ENCODE measurements at regions not wholly inside any gene's neighbourhood (a gene's known extent, or its start where the extent isn't known, plus 50 kb on each side); places are given as distances from the start of the nearest gene placed in this dataset.

DNA sequence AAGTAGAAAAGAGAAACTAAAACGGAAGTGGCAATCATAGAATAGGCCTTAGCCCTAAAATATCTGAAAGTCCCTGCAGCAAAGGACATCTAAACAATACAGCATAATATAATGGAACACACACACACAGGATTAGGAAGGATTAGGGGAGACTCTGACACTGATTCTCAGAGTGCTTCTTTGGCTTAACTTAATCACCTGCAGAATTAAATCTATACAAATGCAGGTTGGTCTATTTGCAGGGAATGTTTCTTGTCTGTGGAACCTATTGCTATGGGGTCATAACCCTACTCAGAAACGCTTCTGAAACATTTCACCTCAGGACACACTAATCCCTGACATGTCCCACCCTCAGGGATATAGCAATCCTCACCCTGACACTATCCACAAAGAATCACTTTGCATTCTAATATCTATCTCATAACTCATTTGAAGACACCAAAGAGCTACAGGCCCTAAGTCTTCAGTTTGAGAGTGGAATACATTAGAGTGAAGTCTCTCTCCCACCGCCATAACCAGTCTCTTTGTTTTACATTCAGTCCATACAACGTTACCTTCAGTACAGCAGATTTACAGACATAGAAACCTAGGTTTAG lies 1041.2 kb downstream of the TUSC7 start:
- TF ChIP-seq EZH2 (IDR thresholded peaks at IDR 0.05; ENCODE audit: insufficient read depth, low read length) (no peak), CTCF (IDR thresholded peaks at IDR 0.05; ENCODE audit: insufficient read depth, low read depth, low read length) (no peak)

Measured in astrocyte (in vitro differentiated cells and primary cell).